Stimulated activated CD8-positive, alpha-beta memory T cell treated with anti-CD3 and anti-CD28 coated beads, Interleukin-7, amount 100 ng/mL, for 48 hours (primary cell): ENCODE measurements at regions not wholly inside any gene's neighbourhood (a gene's known extent, or its start where the extent isn't known, plus 50 kb on each side); places are given as distances from the start of the nearest gene placed in this dataset.

Experiments used
- DNase-seq, 2 donors: peaks; one replicate each; pipeline ENCODE4 v3.0.0-alpha.2; 2020; ENCODE audit warnings: low read depth in 1 of 2; ENCODE audit errors: extremely low read depth in 1 of 2

DNA sequence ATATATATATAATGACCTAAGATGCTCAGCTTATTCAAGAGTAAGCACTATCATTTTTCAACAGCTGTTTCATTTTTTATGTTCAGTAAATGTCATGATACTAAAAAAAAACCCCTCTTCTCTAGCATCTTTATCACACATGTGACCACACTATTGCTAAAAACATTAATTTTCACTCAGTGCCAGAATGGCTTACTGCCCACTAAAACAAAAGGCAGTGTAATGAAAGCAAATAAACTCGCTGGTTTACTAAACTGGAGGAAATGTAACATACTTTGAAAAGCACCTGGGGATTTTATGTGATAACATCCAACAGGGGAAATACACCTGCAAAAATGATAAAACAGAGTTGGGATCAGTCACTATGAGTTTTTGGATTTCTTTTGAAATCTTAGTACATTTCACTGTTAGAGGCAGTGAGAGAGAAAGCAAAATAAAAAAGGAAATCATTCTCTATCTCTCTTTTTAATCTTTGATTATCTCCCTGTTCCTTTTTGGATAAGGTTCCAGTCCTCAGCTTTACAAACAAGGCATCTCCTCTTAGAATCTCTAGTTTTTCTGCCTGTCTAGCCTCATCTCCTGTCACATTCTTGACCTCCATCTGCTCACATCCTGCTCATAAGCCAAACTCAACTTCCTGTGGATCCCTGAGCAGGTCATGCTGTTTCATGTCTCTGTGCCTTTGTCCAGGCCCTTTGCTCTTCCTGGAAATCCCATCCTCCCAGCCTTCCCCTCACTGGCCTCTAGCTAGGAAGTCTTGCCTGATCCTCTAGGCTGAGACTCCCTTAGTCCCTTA is 338.0 kb downstream of the MAN2A1 start:
- no peak for DNase-seq

DNA sequence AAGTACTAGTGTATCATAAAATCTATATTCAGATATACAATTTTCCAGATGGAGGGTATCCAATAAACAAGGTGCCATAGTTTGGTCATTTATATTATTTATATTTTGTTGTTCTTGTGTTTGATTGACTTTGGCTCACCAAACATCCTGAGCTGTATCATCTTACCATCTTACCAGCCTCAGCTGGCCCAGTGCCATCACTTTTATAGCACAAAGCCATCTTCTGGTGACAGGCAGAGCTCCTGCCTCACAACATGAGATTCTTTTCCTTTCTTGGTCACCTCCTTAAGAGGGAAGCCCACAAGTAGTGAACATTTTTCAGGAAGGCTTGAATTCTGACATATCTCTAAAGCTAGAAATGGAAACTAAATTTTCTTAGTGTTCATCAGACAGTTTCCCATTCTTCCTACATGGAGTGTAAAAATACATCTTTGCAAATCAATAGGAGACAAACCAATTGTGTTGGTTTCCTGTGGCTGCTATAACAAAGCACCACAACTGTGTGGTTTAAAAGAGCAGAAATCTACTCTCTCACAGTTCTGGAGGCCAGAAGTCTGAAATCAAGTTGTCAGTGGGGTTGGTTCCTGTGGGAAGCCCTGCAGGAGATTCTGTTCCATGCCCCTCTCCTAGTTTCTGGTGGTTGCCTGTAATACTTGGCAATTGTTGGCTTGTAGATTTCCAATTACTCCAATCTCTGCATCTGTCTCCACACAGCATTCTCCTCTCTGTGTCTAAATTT is 341.8 kb downstream of the MAN2A1 start:
- DNase-seq: no peak

DNA sequence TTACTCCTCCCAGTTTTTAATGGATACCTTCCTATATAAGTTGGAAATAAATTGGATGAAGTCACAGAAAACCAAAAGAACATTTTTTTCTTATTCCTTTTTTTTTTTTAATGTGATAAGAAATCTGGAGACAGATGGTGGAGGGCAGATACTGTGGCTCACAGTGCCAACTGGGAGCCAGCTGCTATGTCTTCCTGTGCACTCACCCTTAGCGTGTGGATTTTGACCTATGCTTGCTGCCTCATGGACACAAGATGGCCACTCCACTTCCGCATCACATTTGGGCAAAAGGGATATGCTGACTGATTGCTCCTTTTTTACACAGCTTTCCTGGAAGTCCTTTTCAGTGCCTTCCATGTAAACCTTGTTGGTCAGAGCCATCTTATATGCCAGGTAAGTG is 342.6 kb downstream of the MAN2A1 start:
- DNase-seq: no peak

DNA sequence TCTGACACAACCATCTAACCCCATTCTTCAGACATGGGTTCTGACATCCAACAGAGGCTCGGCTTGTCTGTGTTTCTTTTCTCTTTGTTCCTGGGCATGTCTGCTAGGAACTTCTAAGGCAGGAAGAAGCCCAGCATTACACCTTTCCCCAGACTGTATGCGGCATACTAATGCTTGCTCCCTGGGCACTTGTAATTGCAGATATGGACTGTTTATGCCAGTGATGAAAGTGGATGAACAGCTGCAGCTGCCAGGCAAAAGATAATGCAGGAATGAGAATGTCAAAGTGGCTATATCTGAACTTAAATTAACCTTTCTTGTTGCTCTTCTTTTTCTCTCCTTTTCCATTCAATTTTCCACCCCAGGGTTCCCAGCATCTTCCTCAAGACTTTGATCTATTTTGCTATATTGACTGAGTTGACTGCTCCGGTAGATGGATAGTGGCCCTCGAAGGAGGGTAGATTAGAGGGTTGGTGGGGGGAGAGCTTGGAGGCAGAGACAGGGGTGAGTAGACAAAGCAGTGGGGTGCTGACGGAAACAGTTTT is 344.4 kb downstream of the MAN2A1 start:
- no peak for DNase-seq

DNA sequence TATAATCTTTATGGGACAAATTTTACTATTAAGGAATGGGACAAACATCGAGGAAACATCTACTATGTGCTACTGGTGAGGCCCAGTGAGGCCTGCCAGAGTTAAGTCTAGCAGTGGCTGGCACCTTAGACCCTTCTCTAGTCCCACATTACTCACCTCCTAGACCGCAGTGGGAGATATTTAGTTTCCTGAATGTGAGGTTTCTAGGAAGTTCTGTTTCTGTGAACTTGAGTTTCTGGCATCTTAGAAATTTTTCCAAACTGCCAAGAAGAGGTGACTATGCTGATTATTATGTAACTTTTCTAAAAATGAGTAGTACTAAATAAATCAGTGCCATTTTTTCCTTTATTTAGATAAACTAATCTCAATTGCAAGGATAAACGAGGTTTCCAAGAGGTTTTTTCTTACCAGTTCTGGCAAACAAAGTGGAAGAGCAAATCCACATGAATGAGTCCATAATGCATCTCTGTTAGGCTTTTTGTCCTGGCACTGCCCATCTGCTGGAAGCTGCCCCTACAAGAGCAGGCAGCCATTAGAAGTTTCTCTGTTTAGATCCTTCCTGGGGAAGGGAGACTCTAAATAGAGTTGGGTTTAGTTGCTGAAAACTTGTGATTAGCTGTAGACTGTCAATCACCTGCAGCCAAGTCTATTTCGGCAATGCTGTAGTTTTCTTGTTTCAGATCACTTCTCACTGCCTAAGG is 348.7 kb downstream of the MAN2A1 start:
- DNase-seq: no peak

DNA sequence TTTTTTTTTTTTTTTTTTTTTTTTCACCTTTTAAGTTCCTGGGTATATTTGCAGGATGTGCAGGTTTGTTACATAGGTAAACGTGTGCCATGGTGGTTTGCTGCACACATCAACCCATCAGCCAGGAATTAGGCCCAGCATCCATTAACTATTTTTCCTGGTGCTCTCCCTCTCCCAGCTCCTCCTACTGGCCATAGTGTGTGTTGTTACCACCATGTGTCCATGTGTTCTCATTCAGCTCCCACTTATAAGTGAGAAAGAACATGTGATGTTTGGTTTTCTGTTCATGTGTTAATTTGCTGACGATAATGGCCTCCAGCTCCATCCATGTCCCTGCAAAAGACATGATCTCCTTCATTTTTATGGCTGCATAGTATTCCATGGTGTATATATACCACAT is 350.5 kb downstream of the MAN2A1 start:
- DNase-seq: no peak

DNA sequence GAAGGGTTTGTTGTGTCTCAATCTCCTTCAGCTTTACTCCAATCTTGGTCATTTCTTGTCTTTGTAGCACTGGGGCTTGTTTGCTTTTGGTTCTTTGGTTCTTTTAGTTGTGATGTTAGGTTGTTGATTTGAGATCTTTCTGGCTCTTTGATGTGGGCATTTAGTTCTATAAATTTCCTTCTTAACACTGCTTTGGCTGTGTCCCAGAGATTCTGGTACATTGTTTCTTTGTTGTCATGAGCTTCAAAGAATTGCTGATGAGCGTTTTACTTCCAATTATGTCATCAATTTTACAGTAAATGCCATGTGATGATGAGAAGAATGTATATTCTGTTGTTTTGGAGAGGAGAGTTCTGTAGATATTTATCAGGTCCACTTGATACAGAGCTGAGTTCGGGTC is 353.3 kb downstream of the MAN2A1 start:
- DNase-seq: no peak

DNA sequence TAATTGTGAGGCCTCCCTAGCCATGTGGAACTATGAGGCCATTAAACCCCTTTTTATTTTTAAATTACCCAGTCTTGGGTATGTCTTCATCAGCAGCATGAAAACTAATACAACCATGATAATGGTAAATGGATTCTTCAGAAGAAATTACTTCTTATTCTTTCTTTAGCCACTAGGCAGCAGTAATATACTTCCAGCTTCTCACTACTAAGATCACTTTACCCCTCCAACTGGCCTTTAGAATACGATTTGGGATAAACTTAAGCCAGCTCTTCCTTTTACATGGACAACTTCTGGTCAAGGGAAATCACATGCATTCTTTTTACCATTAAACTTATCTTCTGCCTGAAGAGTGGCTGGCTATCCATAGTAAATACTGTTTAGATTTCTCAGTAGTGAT is 355.4 kb downstream of the MAN2A1 start:
- DNase-seq: no peak

DNA sequence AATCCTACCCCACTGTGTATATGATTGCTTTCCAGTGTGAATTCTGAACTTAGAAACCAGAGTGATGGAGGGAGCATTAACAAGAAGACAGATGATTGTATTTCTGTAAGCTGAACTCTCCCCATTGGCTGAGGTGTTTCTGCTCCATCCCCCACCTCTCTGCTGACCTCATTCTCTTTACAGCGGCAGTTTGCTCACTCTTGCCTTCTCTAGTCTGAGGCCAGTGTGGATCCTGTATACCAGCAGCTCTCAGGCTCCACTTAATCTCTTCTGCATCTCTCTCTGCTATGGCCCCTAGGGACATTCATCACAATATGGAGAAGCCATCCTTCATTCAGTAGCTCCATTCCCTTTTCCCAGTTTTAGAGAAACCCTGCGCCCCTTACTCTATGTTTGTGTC is 358.8 kb downstream of the MAN2A1 start:
- no peak for DNase-seq

DNA sequence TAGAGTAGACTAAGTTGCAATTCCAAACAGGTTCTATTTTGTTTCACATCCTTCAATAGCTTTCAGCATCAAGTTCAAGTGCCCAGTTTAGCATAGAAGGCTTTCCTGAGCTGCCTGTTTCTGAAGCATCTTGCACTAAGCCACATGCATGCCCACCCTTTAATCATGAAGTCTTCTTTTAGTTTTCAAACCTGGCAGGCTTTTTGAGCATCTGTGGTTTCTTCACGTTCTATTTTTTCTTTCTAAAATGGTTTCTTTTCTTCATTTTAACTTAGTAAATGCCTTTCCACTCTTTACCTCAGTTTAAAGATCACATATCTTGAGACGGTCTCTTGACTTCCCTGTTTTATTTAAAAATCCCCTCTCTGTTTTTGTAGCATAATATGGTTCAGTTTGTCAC is 360.1 kb downstream of the MAN2A1 start:
- DNase-seq: no peak

DNA sequence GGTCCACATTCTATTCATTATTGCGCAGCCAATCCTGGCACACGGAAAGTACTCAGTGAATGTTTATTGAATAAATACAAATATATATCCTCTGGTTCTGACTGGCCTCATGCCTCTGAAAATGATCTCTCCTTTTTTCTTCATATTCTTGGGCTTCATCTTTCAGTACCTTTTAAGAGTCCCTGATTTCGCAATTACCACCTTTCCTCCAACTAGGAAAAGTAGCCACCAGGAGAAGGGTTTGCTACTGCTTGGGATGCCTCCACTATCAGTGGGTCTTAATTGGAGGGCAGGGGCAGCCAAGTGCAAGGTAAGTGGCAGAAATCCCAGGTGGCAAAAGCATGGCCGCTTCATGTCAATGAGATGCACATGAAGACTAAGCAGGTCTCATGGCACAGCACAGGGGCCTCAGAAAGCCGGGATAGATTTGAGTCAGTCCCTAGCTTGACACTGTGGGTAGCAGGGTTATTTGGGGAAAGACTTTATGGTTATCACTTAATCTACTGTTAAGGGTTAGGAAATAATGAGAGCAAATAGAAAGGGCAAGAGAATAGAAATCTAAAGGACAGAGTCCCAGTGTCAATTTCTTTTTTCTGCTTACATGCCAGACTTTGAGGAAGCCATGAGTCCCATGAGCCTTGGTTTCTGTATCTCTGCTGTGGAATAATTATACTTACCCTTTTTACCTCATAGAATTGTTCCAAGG is 361.1 kb downstream of the MAN2A1 start:
- no peak for DNase-seq

DNA sequence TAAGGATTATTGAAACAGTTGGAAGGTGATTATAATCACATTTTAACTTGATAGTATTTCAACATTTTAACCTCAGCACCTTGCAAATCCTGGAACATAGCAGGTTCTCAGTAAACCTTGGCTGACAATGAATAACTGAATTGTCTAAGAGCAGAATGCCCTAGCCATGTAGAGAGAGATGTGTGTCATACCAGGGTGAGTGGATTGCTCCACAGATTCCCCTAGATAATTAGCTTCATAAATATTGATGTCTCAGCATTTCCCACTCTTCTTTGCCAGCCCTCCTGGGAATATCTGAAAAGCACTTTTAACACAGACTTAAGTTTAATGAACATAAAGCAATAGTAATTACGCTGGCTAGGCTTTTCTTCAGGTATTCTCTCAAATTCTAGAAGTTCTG is 363.5 kb downstream of the MAN2A1 start:
- DNase-seq: no peak

DNA sequence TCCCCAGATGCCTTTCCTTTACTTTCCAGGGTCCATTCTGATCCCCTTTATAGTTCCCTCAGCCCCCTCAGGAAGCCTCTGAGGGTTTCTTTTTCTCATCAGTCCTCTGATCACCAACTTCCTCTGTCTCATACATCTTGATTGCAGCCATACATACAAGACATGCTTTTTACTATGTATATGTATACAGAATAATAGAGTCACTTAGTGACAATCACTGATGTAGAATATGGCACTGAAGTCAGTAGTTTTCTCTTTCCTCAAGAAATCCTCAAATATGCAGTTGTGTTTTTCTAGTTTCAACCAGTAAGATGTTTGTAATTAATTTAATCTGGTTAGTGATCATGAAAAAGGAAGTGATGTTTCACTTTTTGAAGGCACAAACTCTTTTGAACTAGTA is 364.1 kb downstream of the MAN2A1 start:
- DNase-seq: no peak

DNA sequence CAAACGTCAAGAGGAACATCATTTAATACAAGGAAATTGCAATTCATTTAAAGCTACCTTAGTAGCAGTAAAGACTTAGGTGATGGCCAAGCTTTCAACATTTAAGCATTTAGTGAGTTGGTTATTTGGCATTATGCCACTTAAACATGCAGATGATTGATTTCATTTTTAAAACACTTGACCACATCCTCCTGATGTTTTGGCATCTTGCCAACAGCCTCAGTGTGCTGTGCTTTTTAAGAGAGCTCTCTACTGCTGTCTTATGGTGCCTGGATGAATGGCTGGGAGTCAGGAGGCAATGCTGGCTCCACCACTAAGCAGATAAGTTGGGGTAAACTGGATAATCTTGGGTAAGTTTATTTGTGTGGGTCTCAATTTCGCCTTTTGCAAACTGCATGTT is 364.5 kb downstream of the MAN2A1 start:
- DNase-seq: peak; percentile 23 to 41

DNA sequence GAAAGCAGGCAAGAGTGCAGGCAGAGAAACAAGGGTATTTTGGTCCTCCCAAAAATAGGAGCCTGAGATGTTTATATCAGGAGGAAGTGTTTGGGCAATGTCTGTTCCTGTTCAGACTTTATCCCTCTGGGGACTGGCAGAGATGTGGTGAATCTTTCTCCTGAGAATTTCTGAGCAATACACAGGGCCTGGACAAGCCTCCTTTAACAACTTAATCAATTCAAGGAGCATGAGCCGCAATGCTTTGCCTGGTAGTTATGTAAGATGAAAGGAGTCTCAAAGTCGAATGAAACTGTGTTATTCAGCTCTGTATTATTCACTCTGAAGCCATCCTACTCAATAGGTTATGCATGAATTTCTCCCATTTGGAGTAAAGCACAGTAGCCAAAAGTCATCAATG is 365.6 kb downstream of the MAN2A1 start:
- DNase-seq: no peak

DNA sequence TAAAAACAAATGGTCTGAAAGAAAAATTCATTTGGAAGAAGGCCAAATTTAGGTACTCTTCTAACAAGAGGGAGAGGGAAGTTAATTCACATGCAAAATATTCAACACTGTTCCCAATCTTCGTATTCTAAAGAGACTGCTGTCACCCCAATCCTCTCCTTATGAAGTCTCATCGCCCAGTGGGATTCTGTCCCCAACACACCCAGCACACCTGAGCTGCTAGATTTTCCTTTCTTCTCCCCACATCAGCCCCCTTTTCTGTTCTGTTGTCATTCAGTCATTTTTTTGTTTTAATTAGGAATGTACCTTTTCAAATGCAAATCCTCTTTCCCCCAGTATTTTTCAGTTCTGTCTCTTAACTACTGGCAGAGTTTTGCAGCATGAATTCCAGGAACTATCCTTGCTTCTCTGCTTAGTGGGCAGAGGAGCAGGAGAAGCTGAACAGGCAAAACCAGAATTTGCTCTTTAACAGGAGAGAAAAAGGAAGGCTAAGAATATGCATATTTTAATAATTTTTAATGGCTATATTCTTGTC is 366.9 kb downstream of the MAN2A1 start:
- no peak for DNase-seq

DNA sequence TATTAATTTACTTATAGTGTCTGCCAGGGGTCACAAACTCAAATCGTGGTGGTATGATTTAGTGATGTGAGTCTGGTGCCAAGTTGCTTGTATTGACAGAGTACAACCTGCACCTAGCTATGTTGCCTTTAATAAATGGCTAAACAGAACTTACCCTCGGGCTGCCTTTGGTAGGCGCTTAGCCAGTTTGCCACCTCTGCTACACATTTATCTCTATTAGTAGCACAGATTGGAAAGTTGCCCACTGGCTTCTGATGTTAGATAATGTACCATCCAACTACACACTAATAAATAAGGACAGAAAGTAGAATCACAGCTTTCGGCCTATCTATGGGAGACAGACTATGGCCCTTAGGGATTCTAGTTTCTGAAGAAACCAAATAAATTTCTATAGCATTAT is 368.4 kb downstream of the MAN2A1 start:
- DNase-seq: no peak

DNA sequence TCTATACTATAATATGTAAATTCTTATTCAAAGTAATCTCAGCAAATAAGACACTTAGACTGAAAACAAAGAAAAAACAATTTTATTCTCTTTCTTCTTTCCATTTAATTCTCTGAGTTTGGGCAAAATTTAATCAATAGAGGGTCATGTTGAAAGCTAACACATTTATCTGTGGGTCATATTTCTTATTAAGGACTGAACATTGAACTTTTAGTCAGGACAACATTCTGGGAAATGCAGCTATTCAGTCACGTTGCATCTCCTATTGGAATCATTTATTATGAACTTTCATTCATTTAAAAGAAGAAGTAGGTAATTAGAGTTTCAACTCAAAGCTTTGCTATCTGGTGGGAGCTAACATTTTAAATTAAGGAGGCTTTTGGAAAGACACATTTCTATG is 372.5 kb downstream of the MAN2A1 start:
- no peak for DNase-seq

DNA sequence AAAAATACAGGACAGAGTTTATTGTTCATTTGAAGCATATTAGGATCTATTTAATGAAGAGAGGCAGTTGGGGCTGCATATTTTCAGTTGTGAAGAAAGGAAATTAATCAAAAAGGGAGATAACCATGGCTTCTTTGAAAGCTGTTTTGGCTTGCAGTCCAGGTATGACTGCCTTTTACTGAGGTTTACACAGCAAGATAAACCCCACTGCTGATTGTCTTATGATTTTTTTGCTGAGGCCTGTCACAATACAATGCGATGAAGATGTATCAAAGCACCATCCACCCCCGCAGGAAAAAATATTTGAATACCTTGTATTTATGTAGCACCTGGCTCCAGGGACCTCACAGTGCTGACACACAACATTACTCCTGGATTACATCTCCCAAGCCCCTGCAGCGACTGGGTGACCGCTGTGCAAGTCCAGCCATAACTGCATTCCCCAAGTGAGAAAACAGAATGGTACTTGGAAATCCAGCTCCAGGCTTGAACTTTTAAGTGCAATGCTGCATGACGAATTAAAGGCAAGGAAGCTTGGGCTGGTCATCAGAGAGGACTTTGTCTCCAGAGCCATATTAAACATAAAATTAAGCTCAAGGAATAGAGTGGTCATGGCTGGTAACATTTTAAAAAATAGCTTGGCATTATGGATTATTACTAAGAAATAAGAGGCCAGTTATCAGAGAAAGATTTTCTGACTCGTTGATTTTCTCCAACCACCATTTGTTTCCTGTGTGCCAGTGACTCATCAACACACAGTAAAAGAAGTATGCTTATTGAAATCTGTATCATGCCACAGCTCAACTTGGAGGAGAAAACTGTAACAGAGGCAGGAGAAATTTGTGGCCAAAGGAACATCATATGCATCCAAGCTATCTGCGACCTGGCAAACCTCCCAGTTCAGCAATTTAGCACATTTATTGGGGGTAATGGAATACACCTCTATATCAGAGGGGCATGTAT is 374.2 kb downstream of the MAN2A1 start:
- no peak for DNase-seq
